GM19438 (cell line): ENCODE measurements at regions not wholly inside any gene's neighbourhood (a gene's known extent, or its start where the extent isn't known, plus 50 kb on each side); places are given as distances from the start of the nearest gene placed in this dataset.
"Not testable (repeated sequence)": the region's sequence is repeated elsewhere in the genome, so short reads cannot be mapped to it uniquely, and the experiment has no call there.

Source experiments
- ATAC-seq: cut with Tn5 transposase; IDR thresholded peaks from one replicate; pipeline ENCODE4 v1.9.1; 2021; ENCODE audit warnings: low read depth; ENCODE audit not compliant: unreplicated experiment

GRCh38 chr5:117769877-117770276 lies 1195.3 kb upstream of the SEMA6A start:
- no peak for ATAC-seq

GRCh38 chr5:117763271-117763670 lies 1188.6 kb upstream of the SEMA6A start:
- no peak for ATAC-seq

- no peak for ATAC-seq
Observed at GRCh38 chr5:117761186-117761585, 1186.6 kb upstream of the SEMA6A start.

GRCh38 chr5:117759849-117760499 lies 1185.4 kb upstream of the SEMA6A start:
- ATAC-seq, result no peak

GRCh38 chr5:117752403-117752802 lies 1177.8 kb upstream of the SEMA6A start:
- no peak for ATAC-seq

GRCh38 chr5:117748336-117748735 lies 1173.7 kb upstream of the SEMA6A start:
- ATAC-seq, result no peak

- ATAC-seq, result no peak
Observed at GRCh38 chr5:117743337-117743736, 1168.7 kb upstream of the SEMA6A start.

- no peak for ATAC-seq
Observed at GRCh38 chr5:117741655-117742206, 1167.1 kb upstream of the SEMA6A start.

- ATAC-seq, result no peak
Observed at GRCh38 chr5:117740268-117740667, 1165.6 kb upstream of the SEMA6A start.

GRCh38 chr5:117738571-117738970 lies 1163.9 kb upstream of the SEMA6A start:
- no peak for ATAC-seq

- no peak for ATAC-seq
Observed at GRCh38 chr5:117736698-117737097, 1162.1 kb upstream of the SEMA6A start.

- ATAC-seq, result no peak
Observed at GRCh38 chr5:117734056-117734455, 1159.4 kb upstream of the SEMA6A start.

- ATAC-seq, result no peak
Observed at GRCh38 chr5:117733051-117733450, 1158.4 kb upstream of the SEMA6A start.

GRCh38 chr5:117732264-117732663 lies 1157.6 kb upstream of the SEMA6A start:
- ATAC-seq, result no peak

- no peak for ATAC-seq
Observed at GRCh38 chr5:117731446-117731845, 1156.8 kb upstream of the SEMA6A start.

- not testable (repeated sequence) for ATAC-seq
Observed at GRCh38 chr5:117720784-117721183, 1146.2 kb upstream of the SEMA6A start.

GRCh38 chr5:117719413-117719812 lies 1144.8 kb upstream of the SEMA6A start:
- ATAC-seq, result no peak

- ATAC-seq, result no peak
Observed at GRCh38 chr5:117713585-117714198, 1139.1 kb upstream of the SEMA6A start.

- no peak for ATAC-seq
Observed at GRCh38 chr5:117701062-117701461, 1126.4 kb upstream of the SEMA6A start.

GRCh38 chr5:117692606-117693005 lies 1118.0 kb upstream of the SEMA6A start:
- ATAC-seq, result no peak

- no peak for ATAC-seq
Observed at GRCh38 chr5:117691081-117691870, 1116.7 kb upstream of the SEMA6A start.
